Colonic mucosa (tissue), 4 donors: ENCODE measurements at regions not wholly inside any gene's neighbourhood (a gene's known extent, or its start where the extent isn't known, plus 50 kb on each side); places are given as distances from the start of the nearest gene placed in this dataset.
"Not testable (repeated sequence)": the region's sequence is repeated elsewhere in the genome, so short reads cannot be mapped to it uniquely, and the experiment has no call there.

Experiments used
- DNase-seq: peaks from one replicate; pipeline ENCODE4 v3.0.0-alpha.2; 2020
- H3K27ac ChIP-seq: fragments of 200-600 bp; one replicate; pipeline ENCODE4 v1.8.0; 2021
- H3K27me3 ChIP-seq: fragments of 200-600 bp; one replicate; pipeline ENCODE4 v1.8.0; 2021
- H3K36me3 ChIP-seq: fragments of 200-600 bp; one replicate; pipeline ENCODE4 v1.8.0; 2021
- H3K4me1 ChIP-seq: fragments of 200-600 bp; one replicate; pipeline ENCODE4 v1.8.0; 2021; ENCODE audit warnings: mild to moderate bottlenecking
- H3K4me3 ChIP-seq: fragments of 200-600 bp; one replicate; pipeline ENCODE4 v1.8.0; 2021
- H3K9ac ChIP-seq, 2 donors: one replicate each; pipeline ENCODE4 v1.7.0; 2013; ENCODE audit warnings: control low read depth in 2 of 2, low read depth in 2 of 2, low read length in 2 of 2
- H3K9me3 ChIP-seq: fragments of 200-600 bp; one replicate; pipeline ENCODE4 v1.8.0; 2021
- intact Hi-C: fragments of 100-400 bp; cut with DNase I; formaldehyde crosslinking; loops from one replicate; pipeline ENCODE4 v1.14.1; 2022
- TF ChIP-seq, protein P1 (sequence below): fragments of 200-600 bp; IDR thresholded peaks from one replicate; pipeline ENCODE4 v1.8.0; 2022; ENCODE audit warnings: antibody characterized with exemption, mild to moderate bottlenecking
- donor health status: healthy.
- donor health status: DM: no; HTN: no; CAD: no.
- donor health status: DM: no; HTN: no; CAD: no.

DNA sequence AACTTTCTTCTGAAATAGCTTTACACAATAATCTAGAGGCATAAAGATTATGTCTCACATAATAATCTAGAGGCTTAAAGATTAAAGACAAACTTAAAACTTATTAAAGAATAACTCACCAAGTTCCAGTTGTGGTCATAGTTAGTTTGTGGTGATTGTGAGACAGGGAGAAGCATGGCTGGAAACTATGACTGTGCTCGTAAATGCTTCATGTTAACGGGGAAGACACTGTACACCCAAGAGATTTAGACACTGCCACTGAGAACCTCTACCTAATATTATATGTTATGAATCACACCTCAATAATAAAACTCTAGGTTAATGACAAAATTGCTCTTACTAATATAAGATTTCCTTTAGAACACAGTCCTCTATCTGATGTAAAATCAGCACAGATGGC, 541.6 kb downstream of the TMEM121 start:
- TF ChIP-seq, protein P1, sequence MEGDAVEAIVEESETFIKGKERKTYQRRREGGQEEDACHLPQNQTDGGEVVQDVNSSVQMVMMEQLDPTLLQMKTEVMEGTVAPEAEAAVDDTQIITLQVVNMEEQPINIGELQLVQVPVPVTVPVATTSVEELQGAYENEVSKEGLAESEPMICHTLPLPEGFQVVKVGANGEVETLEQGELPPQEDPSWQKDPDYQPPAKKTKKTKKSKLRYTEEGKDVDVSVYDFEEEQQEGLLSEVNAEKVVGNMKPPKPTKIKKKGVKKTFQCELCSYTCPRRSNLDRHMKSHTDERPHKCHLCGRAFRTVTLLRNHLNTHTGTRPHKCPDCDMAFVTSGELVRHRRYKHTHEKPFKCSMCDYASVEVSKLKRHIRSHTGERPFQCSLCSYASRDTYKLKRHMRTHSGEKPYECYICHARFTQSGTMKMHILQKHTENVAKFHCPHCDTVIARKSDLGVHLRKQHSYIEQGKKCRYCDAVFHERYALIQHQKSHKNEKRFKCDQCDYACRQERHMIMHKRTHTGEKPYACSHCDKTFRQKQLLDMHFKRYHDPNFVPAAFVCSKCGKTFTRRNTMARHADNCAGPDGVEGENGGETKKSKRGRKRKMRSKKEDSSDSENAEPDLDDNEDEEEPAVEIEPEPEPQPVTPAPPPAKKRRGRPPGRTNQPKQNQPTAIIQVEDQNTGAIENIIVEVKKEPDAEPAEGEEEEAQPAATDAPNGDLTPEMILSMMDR, result no peak
- H3K9ac ChIP-seq, result no peak overlapping the region
- no peaks in the 10 kb centered on the region for H3K36me3 ChIP-seq
- H3K4me3 ChIP-seq, result no peak overlapping the region
- no peaks in the 10 kb centered on the region for H3K4me1 ChIP-seq
- H3K9me3 ChIP-seq, result no peaks in the 10 kb centered on the region
- intact Hi-C loops, result no loop called here
- DNase-seq, result no peak
- no peaks in the 10 kb centered on the region for H3K27me3 ChIP-seq
- no peak overlapping the region for H3K27ac ChIP-seq

DNA sequence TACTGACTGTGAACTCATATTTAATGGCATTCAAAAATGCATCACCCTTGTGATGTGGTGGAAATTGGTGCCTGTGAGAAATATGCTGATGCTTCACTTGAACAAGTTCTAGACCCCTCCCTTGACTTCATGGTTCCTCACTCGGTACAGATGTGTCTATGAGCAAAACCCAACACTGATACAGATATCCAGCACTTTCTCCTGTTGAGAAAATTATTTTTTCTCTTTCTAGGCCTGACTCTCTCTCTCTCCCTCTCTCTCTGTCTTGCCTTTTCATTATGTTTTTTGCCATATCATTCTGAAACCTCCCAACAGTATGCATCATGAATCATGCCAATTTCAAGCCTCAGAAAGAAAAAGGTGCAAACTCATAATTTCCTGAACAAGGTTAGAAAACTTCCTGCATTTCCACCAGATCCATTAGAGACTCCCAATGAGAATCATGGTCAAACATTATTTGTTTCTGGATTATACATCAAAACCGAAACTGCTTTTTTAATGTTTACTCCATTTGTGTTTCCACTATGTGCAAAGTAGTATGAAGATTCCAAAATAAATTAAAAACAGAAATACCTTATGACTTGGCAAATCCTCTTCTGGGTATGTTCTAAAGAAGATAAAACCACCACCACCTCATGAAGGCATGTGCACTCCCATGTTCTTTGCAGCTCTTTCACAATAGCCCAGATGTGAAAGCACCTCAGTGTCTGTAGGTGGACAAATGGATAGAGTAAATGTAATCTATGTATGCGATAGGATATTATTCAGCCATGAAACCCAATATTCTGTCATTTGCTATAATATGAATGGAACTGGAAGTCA, 543.6 kb downstream of the TMEM121 start:
- no peaks in the 10 kb centered on the region for H3K4me1 ChIP-seq
- TF ChIP-seq, protein P1, result no peak

DNA sequence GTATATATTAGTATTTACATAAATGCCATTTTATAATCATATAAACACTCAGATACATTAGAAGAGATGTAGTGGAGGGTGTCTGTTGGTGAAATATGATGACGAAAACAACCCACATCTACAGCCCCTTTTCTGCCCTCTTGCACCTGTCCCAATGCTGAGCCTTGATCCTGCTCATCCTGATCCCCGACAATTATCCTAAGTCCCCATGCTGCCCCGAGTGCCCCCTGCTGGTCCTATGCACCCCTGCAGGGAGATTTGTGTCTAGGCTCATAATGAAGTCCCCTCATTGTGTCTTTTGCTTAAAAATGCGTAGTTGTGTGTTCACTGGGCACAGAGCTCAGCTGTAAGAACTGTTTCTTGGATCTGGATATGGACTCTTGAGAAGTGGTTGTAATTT, 554.5 kb downstream of the TMEM121 start:
- H3K9ac ChIP-seq, result no peak overlapping the region

More for the DNA sequence above, 543.6 kb downstream of the TMEM121 start:
- H3K27ac ChIP-seq, result no peak overlapping the region
- no peak for DNase-seq
- intact Hi-C loops, result no loop called here
- H3K9me3 ChIP-seq, result no peaks in the 10 kb centered on the region
- H3K36me3 ChIP-seq, result no peaks in the 10 kb centered on the region
- no peak overlapping the region for H3K4me3 ChIP-seq
- H3K9ac ChIP-seq, result no peak overlapping the region
- H3K27me3 ChIP-seq, result no peaks in the 10 kb centered on the region

DNA sequence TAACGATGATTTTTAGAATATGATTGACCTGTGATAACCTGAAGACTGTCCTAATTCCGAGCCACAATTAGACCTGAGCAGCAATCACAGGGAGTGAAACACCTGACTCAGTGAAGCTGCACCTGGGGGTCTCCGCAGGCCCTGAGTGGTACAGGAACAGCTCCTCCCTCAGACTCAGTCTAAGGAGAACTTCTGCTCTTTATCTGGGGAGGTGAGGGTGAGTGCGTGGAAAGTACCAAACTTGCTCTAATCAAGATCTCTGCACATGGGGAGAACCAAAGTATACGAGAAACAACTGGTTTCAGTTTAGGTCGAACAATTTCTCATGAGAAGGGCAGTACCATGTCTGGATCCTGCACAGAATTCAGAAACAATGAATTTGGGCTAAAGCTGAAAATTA, 555.3 kb downstream of the TMEM121 start:
- intact Hi-C loops, result not testable (repeated sequence)

More for the DNA sequence above, 554.5 kb downstream of the TMEM121 start:
- TF ChIP-seq, protein P1, result no peak
- intact Hi-C loops, result no loop called here
- Histone ChIP-seq H3K27me3 (no peaks in the 10 kb centered on the region), H3K4me1 (no peaks in the 10 kb centered on the region), H3K27ac (no peak overlapping the region), H3K4me3 (no peak overlapping the region), H3K9me3 (no peaks in the 10 kb centered on the region), H3K36me3 (no peaks in the 10 kb centered on the region)
- DNase-seq, result no peak

DNA sequence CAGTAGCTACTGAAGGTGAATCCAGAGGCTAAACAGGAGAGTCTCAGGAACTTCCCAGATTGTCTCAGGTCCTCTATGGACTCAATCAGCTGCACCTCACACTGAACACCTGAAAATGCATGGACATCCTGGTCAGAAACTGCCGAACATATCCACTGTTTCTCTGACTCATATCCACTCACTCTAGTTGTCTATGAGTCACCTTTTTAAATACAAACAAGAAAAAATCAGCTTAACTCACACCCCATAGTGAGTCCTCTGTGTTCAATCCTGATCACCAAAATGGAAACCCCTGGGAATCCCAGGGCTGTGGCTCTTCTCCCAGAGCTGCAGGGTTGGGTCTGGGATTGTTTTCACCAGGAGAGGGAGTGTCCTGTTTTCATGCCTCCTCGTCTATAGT, 556.7 kb downstream of the TMEM121 start:
- DNase-seq, result no peak
- no peak overlapping the region for H3K9ac ChIP-seq
- no peaks in the 10 kb centered on the region for H3K27me3 ChIP-seq
- no peak overlapping the region for H3K27ac ChIP-seq
- intact Hi-C loops, result no loop called here
- no peaks in the 10 kb centered on the region for H3K9me3 ChIP-seq
- H3K4me1 ChIP-seq, result no peaks in the 10 kb centered on the region
- TF ChIP-seq, protein P1, result no peak
- H3K36me3 ChIP-seq, result no peaks in the 10 kb centered on the region
- H3K4me3 ChIP-seq, result no peak overlapping the region

More for the DNA sequence above, 555.3 kb downstream of the TMEM121 start:
- not testable (repeated sequence) for H3K36me3 ChIP-seq, H3K9me3 ChIP-seq, H3K27ac ChIP-seq, DNase-seq, H3K4me3 ChIP-seq, H3K4me1 ChIP-seq, H3K9ac ChIP-seq, H3K27me3 ChIP-seq

DNA sequence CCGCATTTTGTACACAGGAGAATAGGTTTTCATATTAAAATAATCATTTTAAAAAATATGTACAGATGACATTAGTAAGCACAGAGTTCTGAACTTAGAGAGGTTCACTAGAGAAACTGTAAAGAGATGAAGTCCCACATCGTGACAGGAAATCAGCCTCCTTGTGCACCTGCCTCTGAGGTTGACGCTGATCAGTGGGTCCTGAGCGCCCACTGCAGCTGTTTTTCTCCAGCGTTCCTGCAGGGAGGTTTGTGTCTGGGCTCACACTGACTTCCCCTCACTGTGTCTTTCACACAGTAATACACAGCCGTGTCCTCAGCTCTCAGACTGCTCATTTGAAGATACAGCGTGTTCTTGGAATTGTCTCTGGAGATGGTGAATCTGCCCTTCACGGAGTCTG, 561.5 kb downstream of the TMEM121 start:
- Histone ChIP-seq H3K4me1 (no peaks in the 10 kb centered on the region), H3K4me3 (no peak overlapping the region), H3K9me3 (no peaks in the 10 kb centered on the region), H3K27me3 (no peaks in the 10 kb centered on the region), H3K36me3 (no peaks in the 10 kb centered on the region), H3K9ac (no peak overlapping the region), H3K27ac (no peak overlapping the region)
- no peak for DNase-seq
- intact Hi-C loops, result no loop called here
- TF ChIP-seq, protein P1, result no peak

DNA sequence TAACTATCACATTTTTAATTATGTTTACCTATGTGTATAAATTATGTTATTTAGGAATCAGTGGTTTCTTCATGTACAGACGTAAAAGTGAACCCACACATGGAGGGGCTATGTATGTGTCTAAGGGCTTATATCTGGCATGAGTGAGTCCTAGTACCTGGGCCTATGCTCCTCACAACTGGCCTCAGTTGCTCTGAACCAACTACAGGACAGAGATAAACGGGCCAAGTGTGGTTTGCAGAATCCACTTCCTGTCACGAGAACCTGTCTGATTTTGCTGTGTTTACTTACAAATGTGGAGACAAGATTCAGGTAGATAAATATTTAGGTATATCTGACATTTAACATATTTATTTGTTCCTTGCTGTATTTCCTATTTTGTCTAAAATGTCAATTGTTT, 562.5 kb downstream of the TMEM121 start:
- H3K4me3 ChIP-seq, H3K36me3 ChIP-seq, DNase-seq, H3K9me3 ChIP-seq, H3K27ac ChIP-seq, intact Hi-C loops, H3K4me1 ChIP-seq, H3K9ac ChIP-seq, H3K27me3 ChIP-seq: not testable (repeated sequence)
